NCI-H2196 (cell line): ENCODE measurements at regions not wholly inside any gene's neighbourhood (a gene's known extent, or its start where the extent isn't known, plus 50 kb on each side); places are given as distances from the start of the nearest gene placed in this dataset.

Experiments
- DNase-seq: peaks from one replicate; lab custom pipeline; 2025; ENCODE audit not compliant: unreplicated experiment; lab: John Stamatoyannopoulos, UW

GRCh38 chr5:20678814-20679298 lies 690.9 kb upstream of the CDH18 start:
- no peak for DNase-seq

GRCh38 chr5:20678386-20678785 lies 690.4 kb upstream of the CDH18 start:
- no peak for DNase-seq

DNA sequence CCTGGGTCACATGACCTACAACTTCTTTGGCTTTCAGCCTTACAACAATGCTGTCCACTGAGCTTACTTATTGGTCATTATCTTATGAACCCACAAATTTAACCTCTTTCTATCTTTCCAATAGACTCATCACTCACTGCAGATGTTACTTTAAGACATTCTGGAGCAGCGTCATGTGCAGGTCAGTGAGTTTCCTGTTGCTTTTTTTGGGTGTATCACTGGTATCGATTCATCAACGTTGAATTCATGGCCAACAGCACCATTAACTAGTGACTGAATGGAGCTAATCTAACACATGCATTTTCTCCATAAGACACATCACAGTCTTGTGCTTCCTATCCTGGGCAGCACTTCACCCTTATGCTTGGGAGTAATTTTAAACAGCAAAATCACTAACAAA lies 672.6 kb upstream of the CDH18 start:
- DNase-seq: no peak

DNA sequence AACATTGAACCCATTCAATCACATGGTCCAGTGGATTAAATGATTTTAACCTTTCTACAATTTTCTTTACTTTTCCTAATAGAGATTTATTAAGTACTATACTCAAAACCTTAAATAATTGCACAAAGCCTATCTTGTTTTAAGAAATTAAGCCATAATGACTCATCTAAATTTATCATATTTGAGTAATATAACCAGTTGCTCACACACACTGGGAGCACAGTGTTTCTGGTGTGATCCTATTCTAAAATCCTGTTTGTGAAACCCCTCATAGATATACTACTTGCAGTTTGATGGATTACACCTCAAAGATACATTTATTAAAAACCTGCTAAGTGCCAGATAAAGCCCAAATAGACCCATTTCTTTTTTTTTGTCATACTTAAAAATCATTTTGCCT lies 668.3 kb upstream of the CDH18 start:
- no peak for DNase-seq

DNA sequence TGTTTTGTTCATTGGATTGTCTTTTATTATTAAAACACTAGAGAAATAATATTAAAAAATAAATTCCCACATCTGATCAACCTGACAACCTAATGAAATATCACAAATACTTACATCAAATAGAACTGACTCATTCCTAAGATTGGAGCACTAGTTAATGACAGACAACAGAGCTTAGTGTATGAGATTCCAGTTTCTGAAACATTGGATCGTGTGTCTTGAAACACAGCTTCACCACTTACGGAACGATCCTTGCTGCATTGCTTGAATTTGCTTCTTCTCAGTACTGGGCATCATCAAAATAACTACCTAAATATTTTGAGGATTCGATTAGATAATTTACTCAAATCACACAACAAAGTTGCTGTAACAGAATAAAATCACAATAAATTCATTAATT lies 667.2 kb upstream of the CDH18 start:
- no peak for DNase-seq

DNA sequence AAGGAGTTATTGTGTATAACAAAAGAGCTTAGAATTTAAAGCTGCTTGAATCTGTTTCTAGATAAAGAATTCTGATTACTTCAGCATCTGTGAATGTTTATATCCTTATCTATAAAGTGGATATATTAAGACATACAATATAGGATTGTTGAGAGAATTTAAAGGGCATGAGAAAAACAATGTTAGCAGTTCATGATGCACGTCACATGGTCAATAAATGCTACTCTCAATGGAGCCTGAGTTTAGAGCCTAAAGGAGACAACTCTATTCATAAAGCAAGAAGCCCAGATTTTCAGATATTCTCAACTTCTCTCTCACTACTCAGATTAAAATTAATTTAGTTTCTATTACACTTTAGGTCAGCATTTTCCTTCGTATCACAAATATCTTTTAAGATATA lies 666.7 kb upstream of the CDH18 start:
- no peak for DNase-seq

GRCh38 chr5:20654033-20654432 lies 666.0 kb upstream of the CDH18 start:
- no peak for DNase-seq

DNA sequence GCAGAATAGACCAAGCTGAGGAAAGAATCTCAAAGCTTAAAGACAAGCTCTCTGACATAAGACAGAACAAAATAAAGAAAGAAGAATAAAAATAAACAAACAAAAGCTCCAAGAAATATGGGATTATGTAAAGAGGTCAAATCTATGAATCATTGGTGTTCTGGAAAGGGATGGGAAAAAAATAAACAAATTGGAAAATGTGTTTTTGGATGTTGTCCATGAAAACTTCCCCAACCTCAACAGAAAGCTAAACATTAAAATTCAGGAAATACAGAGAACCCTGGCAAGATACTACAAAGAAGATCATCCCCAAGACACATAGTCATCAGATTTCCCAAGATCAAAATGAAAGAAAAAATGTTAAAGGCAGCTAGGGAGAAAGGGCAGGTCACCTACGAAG lies 662.0 kb upstream of the CDH18 start:
- DNase-seq: no peak

DNA sequence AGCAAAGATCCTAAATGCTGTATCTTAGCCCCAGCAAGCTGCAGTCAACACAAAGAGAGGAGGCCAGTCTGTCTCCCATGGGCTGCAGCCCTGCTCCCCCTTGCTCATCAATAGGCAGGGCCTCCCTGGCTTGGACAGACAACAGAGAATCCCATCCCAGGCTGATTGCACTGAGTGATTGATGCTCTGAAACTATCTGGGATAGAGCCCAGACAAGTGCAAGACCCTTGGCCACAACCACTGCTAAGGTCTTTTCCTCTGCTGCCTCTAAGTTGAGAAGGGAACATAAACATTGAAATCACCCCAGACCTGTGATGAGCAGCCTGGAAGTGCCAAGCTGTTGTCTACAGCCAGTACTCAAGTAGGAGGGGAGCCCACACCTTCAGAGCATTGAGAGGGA lies 661.0 kb upstream of the CDH18 start:
- DNase-seq: no peak

- DNase-seq: no peak
These were observed 648.7 kb upstream of the CDH18 start for GRCh38 chr5:20636686-20637085.

DNA sequence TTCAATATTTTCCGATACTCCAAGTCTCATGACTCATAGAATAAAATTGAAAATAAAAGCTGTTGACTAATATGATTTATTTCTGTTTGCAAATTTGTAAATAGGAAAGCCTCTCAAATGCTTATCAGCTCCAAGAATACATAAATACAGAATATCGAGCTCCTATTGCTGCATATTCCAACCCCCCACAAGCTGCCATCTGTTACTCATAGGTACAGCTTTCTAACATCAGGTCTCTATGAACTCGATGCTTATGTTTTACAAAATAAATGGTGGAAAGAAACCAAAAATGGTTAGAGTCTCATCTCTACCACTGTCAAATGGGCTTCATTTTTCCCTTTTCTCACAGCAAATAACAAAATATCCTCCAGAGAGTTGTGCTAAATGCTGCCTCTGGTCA lies 631.6 kb upstream of the CDH18 start:
- DNase-seq: no peak

GRCh38 chr5:20618340-20618739 lies 630.3 kb upstream of the CDH18 start:
- no peak for DNase-seq

GRCh38 chr5:20617841-20618240 lies 629.8 kb upstream of the CDH18 start:
- no peak for DNase-seq

DNA sequence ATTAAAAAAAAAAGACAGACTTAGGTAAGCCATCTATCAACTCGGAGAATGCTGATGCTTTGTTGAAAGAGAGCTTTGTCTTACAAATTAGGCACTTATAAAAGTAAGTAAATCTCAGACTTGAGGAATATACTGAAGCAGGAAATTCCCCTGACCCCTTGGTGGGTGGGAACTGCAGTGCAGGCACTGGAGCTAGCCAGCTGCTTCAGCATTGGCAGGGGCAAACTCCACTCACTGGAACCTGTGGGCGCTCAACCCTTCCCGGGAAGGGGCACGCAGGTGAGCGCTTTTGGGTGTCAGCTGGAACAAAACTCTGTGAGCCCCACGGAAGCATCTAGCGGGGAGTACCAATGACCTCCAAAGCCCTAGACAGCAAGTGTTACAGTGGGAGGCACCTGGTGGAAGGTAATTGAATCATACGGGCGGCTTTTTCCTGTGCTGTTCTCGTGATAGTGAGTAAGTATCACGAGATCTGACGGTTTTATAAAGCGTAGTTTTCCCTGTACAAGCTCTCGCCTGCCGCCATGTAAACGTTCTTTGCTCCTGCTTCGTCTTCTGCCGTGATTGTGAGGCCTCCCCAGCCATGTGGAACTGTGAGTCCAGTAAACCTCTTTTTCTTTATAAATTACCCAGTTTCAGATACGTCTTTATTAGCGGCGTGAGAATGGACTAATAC lies 628.0 kb upstream of the CDH18 start:
- no peak for DNase-seq

GRCh38 chr5:20611620-20612019 lies 623.6 kb upstream of the CDH18 start:
- DNase-seq: no peak

GRCh38 chr5:20610681-20611080 lies 622.7 kb upstream of the CDH18 start:
- DNase-seq: no peak

DNA sequence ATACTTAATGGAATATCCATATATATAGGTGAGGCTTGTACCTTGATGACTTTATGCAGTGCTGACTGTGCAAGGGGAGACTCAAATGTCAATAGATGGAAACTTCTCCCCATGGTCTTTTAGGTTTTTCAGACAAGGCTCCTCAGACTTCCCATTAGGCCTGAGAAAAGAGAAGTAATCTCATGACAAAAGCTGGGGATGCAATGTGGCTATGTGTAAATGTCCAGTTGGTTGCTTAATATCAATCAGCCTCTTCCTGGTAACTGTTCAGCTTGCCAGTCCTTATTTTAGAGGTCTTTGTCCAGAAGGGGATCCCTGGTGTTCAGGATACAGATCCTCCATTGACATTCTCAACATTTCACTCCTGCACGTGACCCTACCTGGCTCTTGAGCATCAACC lies 621.1 kb upstream of the CDH18 start:
- DNase-seq: no peak

GRCh38 chr5:20608567-20608966 lies 620.6 kb upstream of the CDH18 start:
- DNase-seq: no peak

DNA sequence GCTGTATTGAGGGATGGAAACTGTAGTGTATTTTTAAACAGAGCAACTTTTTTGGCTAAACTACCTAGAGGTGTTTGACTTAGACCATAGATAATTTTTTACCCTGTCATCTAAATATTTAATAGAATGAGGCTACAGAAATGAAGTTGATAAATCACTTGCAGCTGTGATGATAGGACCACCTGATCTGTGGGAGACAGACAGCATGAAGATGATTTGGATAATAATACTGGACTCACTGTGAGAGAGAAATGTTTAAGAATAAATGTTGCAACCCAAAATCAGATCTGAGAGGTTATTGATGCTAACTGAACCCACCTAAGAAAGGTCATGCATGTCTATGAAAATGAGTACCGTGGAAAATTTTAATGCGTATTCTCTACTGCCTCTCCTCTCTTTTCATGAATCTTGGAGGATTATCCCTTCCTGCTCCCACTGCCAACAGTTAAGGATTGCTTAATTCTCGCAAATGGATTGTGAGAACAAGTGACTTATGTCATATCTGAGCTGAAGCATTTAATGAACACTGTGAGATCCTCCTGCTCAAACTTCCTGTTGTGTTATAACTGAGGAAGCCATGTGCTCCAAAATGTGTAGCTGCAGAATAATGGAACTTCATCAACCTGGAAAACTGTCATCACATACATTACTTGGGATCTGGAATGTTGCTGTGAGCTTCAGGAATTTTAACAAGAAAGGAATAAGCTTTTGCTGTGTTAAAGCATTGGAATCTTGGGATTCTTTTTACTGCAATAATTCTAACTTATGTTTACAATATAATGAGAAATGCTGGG lies 617.9 kb upstream of the CDH18 start:
- no peak for DNase-seq

GRCh38 chr5:20604992-20605391 lies 617.0 kb upstream of the CDH18 start:
- DNase-seq: no peak

GRCh38 chr5:20601678-20602100 lies 613.7 kb upstream of the CDH18 start:
- no peak for DNase-seq

DNA sequence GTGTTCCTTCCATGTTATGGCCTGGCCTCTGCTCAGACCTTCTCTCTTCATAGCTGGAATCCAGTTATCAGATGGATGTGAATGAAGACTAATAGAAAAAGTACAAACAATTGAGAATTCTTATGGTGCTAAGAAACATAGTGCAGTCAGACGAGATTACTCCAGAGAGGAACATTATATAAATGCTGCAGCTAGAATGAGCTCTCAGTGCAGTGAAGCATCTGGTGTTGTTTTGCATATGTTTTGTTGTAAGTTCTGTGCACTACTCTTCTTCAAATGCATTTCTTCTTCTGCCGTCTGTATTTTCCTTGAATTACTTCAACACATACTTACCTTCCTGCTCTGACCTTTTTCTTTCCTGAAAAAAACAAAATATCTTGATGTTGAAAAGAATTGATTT lies 602.4 kb upstream of the CDH18 start:
- DNase-seq: no peak

GRCh38 chr5:20575571-20575970 lies 587.6 kb upstream of the CDH18 start:
- no peak for DNase-seq
